Parathyroid adenoma (tissue), 2 donors: ENCODE measurements at regions not wholly inside any gene's neighbourhood (a gene's known extent, or its start where the extent isn't known, plus 50 kb on each side); places are given as distances from the start of the nearest gene placed in this dataset.
A peak's percentile ranks its signal among the peaks of the same experiment; 100 is the strongest.

ENCODE experiments used
- H2AFZ ChIP-seq: fragments of 300-600 bp; sonication (generic); one replicate; pipeline ENCODE4 v1.7.0; 2017; ENCODE audit warnings: antibody characterized with exemption, mild to moderate bottlenecking
- H3K27ac ChIP-seq: fragments of 300-600 bp; sonication (generic); one replicate; pipeline ENCODE4 v1.7.0; 2017
- H3K27me3 ChIP-seq: fragments of 300-600 bp; sonication (generic); one replicate; pipeline ENCODE4 v1.7.0; 2017; ENCODE audit warnings: low read length; ENCODE audit not compliant: control insufficient read depth, insufficient read depth
- H3K36me3 ChIP-seq: fragments of 300-600 bp; sonication (generic); one replicate; pipeline ENCODE4 v1.7.0; 2017; ENCODE audit warnings: low read length; ENCODE audit not compliant: control insufficient read depth, insufficient read depth
- H3K4me1 ChIP-seq: fragments of 300-600 bp; sonication (generic); one replicate; pipeline ENCODE4 v1.7.0; 2017; ENCODE audit warnings: control low read depth
- H3K4me2 ChIP-seq: fragments of 300-600 bp; sonication (generic); one replicate; pipeline ENCODE4 v1.7.0; 2017; ENCODE audit warnings: low read length
- H3K4me3 ChIP-seq: fragments of 300-600 bp; sonication (generic); one replicate; pipeline ENCODE4 v1.7.0; 2017; ENCODE audit warnings: low read depth, low read length
- H3K79me2 ChIP-seq: fragments of 300-600 bp; sonication (generic); one replicate; pipeline ENCODE4 v1.7.0; 2017; ENCODE audit warnings: control low read depth
- H3K9ac ChIP-seq: fragments of 300-600 bp; sonication (generic); one replicate; pipeline ENCODE4 v1.7.0; 2017; ENCODE audit warnings: mild to moderate bottlenecking
- H3K9me3 ChIP-seq: fragments of 300-600 bp; sonication (generic); one replicate; pipeline ENCODE4 v1.7.0; 2017; ENCODE audit warnings: low read length; ENCODE audit not compliant: control insufficient read depth
- CTCF ChIP-seq: fragments of 300-600 bp; sonication (generic); IDR thresholded peaks from one replicate; pipeline ENCODE4 v1.7.0; 2017; ENCODE audit warnings: antibody characterized with exemption, mild to moderate bottlenecking
- donor health status: primary hyperparathyroidism.

- no peak overlapping the region for H3K4me3 ChIP-seq
- H3K9me3 ChIP-seq = no peaks in the 10 kb centered on the region
- H3K36me3 ChIP-seq = no peaks in the 10 kb centered on the region
- no peak overlapping the region for H3K4me2 ChIP-seq
- H2AFZ ChIP-seq = peak overlapping the region; percentile 50
- no peaks in the 10 kb centered on the region for H3K79me2 ChIP-seq
- no peaks in the 10 kb centered on the region for H3K4me1 ChIP-seq
- H3K27ac ChIP-seq = no peak overlapping the region
- H3K9ac ChIP-seq = no peak overlapping the region
- TF ChIP-seq CTCF = peak; percentile 58
- no peaks in the 10 kb centered on the region for H3K27me3 ChIP-seq
These were observed 343.4 kb downstream of the MATN1 start for GRCh38 chr1:30379684-30380624.

GRCh38 chr1:30378991-30379581 is 344.3 kb downstream of the MATN1 start:
- Histone ChIP-seq H3K9me3 (no peaks in the 10 kb centered on the region), H3K4me3 (no peak overlapping the region), H3K4me2 (no peak overlapping the region), H3K36me3 (no peaks in the 10 kb centered on the region), H3K79me2 (no peaks in the 10 kb centered on the region), H2AFZ (no peak overlapping the region), H3K27ac (no peak overlapping the region), H3K9ac (no peak overlapping the region), H3K27me3 (no peaks in the 10 kb centered on the region), H3K4me1 (no peaks in the 10 kb centered on the region)
- TF ChIP-seq CTCF = no peak

GRCh38 chr1:30378003-30378596 is 345.3 kb downstream of the MATN1 start:
- no peak for TF ChIP-seq CTCF
- H3K9me3 ChIP-seq = no peaks in the 10 kb centered on the region

GRCh38 chr1:30377230-30378002 is 346.0 kb downstream of the MATN1 start:
- Histone ChIP-seq H3K27me3 (no peaks in the 10 kb centered on the region), H3K4me2 (no peak overlapping the region), H3K4me1 (no peaks in the 10 kb centered on the region), H3K36me3 (no peaks in the 10 kb centered on the region), H3K27ac (no peak overlapping the region), H3K79me2 (no peaks in the 10 kb centered on the region), H3K9me3 (no peaks in the 10 kb centered on the region), H2AFZ (no peak overlapping the region), H3K4me3 (no peak overlapping the region), H3K9ac (no peak overlapping the region)
- no peak for TF ChIP-seq CTCF

More at GRCh38 chr1:30378003-30378596, 345.3 kb downstream of the MATN1 start:
- Histone ChIP-seq H3K36me3 (no peaks in the 10 kb centered on the region), H3K27ac (no peak overlapping the region), H3K4me3 (no peak overlapping the region), H3K79me2 (no peaks in the 10 kb centered on the region), H3K9ac (no peak overlapping the region), H2AFZ (no peak overlapping the region), H3K4me2 (no peak overlapping the region), H3K4me1 (no peaks in the 10 kb centered on the region), H3K27me3 (no peaks in the 10 kb centered on the region)
